ENCODE measurements at regions not wholly inside any gene's neighbourhood (a gene's known extent, or its start where the extent isn't known, plus 50 kb on each side); places are given as distances from the start of the nearest gene placed in this dataset.

DNA sequence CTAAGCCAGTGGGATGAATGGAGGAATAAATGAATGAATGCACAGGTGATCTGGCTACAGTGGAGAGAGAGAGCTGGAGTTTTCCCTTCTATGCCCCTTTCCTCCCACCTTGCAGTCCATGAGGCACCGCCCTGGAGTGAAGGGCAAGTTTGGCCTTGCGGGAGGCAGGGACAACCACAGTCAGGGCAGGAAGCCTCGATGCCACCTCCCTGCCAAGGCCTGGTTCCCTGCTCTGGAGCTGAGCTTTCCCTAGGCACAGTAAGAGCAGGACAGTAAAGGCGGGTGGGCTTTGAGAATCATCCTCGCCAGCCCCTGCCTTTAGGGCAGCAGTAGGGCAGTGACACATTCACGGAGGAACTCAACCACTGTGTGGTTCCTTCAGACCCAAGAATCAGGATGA, 72.6 kb downstream of the RBFOX3 start:
- no peak for DNase-seq

DNA sequence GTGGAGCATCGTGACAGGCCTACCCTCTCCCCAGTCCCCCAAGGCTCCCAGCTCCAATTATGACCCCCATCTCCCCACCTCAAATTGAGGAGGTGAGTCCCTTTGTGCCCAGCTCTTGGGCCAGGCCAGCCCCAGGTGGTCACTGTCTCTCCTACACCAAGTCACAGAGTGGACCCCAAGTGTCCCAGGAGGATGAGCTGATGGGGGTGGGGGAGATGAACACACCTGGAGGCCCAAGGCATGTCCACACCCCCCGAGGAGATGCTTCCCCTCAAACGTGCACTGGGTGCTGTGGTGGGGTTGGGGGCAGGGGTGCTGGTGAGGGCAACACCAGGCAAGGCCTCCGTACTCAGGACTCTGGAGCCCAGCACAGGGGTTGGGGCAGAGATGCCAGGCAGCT, 73.2 kb downstream of the RBFOX3 start:
- no peak for DNase-seq

DNA sequence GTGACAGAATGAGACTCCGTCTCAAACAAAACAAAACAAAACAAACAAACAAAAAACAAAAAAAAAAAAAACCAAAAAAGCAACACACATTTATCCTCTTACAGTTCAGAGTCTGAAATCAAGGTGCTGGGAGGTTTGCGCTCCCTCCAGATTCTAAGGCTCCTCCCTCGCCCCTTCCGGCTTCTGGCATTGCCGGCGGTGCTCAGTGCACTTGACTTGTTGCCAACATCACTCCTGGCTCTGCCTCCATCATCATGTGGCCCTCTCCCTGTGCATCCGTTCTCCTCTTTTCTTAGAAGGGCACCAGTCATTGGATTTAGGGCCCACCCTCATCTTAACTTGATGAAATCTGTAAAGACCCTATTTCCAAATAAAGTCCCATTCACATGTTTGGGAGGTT, 73.8 kb downstream of the RBFOX3 start:
- no peak for DNase-seq

DNA sequence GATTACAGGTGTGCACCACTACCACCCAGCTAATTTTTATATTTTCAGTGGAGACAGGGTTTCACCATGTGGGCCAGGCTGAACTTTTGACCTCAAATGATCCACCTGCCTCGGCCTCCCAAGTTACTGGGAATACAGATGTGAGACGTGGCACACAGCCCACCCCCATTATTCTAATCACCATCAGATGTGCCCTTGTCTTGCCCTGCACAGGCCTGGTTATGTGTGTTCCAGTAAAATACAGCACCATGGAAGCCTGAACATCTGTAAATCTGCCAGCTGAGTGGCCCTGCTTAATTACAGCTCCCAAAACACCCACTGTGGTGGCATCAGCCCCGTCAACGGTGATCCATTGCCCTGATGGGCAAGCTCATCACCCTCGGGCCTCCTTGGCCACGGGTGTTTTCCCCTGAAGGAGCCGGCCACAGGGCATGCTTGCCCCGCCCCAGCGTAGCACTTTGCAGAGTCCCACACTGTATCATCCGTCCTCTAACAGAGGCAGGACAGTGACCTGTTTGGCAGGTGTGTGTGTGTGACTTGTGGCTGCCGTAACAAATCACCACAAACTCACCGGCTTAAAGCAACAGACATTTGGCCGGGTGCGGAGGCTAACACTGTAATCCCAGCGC, 74.5 kb downstream of the RBFOX3 start:
- no peak for DNase-seq

DNA sequence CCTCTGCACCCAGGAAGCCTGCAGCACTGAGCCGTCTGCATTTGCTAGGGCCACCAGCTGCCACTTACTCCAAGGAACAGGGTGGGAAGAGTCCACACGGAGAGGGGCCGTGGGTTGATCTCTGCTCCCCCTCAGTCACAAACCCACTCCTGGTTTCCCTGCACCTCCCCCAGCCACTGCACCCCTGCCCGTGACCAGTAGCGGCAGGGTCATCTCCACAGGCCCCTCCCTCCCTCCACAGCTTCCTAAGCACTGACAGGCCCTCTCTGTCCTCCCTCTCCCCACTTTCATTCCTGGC, 75.2 kb downstream of the RBFOX3 start:
- DNase-seq = no peak

DNA sequence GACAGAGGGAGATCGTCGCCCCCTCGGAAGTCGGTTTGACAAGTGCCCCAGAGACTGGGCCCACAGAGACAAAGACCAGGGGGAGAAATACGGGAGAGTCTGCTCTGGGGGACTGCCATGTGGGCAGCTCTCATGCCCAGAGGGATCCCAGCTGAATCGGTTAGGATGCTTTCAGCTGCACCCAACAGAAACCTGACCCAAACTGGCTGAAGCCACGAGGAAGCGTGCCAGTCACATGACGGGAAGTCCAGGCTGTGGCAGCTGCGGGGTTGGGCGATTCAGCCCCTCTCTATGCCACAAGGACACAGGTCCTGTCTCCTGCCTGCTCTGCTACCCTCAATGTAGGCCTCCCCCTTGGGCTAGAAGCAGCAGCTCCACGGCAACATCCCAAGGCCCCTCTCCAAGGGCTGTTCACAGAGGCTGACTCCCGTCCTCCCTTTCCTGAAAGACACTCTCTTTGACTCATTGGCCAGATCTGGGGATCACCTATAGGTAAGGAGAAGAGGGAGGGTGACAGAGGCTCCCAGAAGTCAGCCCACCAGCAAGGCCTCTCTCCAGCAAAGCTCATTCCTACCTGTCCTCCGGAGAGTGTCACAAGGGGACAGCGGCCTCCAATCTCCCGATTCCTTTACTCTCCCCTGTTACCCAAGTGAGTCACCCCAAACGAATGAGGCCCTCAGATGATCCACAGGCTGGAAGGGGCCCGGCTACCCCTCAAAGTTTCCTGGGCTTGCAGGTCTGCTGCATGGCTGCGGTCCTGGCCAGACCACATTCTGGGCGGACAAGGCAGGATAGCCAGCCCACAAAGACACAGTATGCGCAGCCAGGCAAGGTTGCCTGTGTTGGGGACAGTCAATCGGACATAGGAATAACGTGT, 75.8 kb downstream of the RBFOX3 start:
- no peak for DNase-seq

DNA sequence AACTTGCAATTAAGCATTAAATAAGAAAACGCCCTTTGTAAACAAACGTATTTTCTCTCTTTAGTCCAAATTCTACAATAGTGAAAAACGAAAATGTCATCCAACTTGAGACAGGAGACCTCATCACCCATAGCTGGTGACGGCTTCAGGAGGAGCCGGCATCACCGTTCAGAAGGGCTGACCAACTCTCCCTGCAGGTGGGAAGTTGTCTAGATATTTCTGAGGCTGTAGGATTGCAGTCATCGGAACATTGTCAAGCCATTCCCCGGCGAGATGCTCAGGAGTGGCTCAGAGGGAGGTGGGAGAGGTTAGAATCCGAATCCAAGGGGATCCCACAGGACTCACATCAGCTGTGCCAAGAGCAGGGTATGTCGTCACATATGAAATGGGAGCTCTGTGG, 76.7 kb downstream of the RBFOX3 start:
- no peak for DNase-seq

DNA sequence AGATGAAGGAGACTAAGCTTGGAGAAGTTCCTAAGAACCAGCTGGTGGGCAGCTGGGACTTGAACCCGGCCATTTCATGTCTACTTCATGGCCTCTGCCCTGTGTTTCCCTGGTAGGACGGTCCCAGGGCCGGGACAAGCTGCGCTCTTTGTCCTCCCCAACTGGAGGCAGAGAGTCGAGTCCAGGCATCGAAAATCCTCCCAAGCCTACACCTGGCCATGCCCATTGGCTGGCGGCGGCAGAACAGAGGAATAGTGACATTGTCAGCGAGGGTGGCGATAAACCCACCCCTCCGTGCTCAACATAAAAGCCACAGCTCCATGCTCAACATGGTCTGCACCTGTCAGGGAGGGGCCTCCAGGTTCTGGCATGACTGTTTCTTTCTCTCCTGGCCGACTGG, 77.7 kb downstream of the RBFOX3 start:
- DNase-seq = no peak

DNA sequence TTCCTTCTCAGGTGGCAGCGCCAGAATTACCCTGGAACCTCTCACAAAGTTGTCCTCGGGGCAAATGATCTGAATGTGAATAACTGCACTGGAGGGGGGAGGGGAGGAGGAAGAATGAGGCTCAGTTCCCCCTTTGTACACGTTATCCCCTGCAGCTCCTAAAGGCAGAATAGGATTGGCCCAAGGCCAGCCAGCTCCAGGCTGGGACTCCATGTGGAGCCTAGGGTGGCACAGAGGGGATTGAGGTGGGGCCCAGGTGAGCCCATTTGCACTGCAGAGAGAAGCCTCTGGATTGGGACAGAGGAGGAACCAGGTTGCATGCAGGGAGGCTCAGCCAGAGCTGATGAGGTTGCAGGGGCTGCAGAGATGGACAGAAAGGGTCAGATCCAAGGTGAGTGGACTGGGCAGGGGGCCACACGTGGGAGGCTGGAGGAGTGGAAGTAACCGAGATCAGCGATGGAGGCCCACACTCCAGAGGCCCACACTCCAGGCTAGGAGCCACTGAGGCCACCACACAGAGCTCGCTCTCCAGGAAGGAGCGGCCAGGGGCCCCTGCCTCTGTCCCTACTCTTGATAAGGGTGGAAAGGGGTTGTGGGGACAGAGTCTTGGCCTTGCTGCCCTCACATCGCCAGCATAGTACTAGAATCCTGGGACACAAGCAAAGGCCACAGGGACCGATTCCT, 78.6 kb downstream of the RBFOX3 start:
- DNase-seq = no peak

DNA sequence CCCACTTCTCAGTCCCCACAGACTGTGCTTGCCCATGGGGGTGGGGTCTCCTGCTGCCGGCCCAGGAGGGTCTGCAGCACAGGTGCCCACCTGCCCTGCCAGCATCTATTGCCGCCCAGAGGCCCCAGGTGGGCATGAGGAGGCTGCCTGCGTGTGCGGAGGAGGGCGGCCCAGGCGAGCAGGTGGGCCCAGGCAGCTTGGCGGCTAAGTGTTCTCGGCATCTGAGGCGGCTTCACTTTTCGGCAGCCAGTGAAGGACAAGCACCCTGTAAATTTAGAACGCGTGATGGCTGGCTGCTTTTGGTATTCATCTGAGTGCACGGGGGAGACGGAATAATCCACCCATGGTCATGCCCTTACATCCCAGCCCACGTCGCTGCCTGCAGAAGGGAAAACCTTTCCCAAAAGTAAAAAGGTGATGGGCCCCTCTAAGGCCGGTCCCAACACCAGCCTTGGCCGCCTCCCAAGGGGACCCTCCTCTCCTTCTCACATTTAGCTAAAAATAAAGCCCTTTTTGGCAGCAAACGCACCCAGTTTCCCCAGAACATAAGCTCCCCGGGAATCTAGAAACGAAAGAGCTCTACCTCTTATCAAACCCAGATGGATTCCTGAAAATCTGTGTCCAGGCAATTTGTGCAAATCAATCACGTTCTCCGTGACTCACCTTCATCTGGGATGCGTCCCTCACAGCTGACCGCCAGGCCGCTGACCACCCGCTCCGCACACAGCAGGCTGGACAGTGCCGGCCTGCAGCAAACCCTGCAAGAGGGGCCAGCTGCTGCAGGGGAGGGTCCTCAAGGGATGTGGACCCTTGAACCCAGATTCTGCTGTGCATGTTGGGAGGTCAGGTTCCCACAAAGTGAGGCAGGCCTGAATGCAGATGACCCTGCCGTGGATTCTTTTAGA, 79.4 kb downstream of the RBFOX3 start:
- DNase-seq = no peak

DNA sequence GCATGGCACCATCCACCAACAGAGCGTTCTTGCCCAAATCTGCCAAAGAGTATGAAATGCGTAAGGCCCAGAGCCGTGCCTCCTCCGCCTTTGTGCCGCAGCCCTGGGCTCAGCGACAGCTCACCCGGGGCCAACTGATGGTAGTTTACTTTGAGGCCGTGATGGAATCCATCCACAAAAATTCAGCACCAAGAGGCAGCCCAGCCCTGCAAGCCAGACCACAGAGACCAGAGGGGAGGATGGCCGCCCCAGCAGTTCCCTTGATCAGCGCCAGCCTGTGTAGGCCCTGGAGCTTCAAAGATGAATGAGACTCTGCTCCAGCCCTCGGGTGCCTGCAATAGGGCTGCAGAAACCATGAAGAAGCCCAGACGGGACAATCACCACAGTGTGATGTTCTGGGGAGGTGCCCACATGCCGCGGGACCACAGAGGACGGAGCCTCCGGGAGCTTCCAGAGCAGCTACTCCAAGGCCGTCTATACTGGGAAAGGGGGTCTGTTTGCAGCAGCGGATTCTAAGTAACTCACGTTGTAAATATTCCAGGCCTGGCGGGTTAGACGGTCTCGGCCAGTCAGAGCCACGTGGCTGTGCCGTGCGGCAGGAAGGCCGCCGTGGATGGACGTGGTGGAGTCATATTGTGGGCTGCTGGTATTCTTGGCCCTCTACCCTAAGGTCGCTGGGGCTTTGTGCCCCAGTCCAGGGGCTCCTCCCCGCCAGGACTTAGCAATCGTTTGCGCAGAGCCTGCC, 80.3 kb downstream of the RBFOX3 start:
- no peak for DNase-seq

DNA sequence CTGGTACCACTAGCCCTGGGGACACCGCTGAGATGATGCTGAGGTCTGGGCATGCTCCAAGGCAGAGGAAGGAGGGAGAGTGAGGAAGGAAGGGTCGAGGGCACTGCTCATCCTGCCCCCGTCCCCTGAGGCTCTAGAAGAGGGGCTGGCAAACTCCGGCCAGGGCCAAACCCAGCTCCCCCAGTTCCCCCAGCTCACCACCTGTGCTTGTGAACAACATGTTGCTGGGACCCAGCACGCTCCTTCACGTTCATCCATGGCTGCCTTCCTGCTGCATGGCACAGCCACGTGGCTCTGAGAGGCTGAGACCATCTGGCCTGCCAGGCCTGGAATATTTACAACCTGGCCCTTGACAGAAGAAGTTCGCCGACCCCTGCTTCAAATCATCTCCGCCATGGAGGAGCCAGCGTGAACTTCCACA, 81.2 kb downstream of the RBFOX3 start:
- DNase-seq = no peak

DNA sequence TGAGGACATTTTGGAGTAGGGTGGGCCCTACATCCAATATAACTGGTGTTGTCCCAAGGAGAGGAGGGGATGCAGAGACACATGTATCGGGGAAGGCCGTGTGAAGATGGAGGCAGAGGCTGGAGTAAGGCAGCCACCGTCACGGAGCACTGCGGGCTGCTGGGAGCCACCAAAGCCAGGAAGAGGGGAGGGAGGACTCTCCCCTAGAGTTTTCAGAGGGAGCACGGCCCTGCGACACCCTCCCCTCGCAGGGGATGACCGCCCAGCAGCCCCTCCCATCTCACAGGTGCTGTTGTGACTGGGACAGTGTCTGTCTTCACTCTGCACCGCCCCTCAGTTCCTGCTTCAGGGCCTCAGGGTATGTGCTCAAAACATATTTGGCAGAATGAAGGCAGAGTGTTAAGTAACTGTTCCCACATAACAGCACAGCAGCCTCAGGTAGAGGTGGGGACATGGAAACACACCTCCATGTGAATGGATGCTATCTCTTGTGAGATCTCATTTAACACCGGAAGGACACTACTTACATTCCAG, 82.2 kb downstream of the RBFOX3 start:
- no peak for DNase-seq

DNA sequence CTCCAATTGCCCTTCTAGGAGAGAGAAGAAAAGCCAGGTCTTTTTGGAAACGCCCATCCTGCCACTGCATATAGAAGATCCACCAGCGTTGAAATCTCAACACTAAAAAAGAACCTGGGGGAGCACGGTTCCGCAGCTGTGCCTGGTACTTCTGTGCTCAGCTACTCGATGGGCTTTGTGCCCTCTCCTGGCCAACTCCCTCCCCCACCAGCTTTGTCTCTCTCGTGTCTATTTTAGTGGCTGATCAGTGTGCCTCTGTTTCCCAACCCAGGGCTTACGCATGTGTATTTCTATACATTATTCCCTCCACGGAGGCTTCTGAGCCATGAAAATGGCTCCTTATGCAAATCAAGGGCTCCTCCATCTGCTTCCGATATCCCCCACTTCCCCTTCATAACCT, 83.5 kb downstream of the RBFOX3 start:
- DNase-seq = no peak

DNA sequence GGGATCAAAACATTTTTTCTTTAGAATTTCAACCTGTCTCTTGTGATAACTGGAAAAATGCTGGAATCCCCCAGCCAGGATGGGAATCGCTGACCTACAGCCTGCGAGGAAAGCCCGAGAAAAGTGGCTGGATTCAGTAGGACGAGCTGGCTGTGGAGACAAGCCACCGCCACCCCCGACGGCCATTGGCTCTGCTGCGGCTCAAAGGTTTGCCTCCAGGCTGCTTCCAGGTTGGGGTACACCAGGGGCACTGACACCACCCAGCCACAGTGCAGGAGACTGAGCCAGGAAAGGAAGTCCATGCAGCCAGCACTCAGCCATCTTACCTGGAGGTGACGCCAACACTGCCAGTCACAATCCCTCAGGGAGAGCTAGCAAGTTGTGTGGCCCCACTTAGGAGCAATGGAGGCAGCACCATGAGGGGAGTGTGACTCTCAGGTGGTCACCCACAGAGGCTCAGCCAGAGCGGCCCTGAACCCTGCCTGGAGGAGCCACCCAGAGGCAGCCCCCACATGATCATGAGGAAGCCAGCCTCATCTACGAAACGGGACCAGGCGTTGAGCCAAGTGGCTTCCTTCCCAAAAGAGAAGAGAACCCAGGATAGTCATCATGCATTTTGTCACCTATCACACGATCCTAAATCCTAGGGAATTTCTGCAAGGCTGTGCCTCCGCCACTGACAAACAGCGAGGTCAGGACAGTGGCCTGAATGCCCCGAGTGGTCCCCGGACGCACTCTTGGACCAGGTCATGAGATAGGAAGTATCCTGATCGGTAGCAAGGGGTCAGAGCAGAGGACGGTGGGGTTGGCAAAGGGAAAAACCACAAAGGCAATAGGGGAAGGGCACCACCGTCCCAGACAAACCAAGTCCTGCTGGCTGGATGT, 84.8 kb downstream of the RBFOX3 start:
- no peak for DNase-seq

DNA sequence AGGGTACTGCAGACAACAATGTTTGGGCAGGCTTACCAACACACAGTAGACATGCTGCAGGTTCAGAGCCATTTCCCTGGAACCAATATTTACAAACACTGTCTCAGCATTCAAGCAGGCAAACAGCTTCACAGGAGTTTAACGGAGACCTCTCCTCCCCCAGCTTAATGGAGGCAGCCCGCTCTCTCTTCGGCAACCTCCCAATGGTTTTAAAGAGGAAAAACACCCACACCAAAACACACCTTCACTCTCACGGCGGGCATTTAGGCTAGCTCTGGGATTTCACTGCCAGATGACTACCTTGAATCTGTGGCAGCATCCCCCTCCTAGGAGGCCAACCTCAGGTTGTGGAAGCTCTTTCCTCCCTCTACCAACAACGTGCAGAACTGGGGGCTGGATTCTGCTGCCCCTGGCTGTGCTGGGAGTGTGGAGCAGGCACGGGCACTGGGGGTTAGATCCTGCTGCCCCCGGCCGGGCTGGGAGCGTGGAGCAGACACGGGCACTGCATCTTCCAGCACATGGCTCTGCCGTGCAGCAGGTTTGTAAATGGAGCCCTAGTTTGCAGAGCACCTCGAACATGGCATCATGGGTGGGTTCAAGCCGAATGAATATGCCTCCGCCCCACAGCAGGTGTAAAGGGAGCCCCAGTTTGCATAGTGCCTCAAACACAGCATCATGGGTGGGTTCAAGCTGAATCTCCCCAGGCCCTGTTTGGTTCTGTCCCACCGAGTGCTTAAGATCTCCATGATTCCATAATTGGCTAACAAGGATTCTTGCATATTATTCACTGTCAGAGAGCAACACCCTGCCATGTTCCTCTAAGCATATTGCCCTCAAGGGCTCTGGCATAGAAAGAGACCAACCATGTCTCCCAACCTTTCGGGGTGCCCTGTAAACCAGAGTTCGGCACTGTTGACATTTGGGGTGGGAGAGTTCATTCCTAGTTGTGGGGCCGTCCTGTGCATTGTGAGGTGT, 86.4 kb downstream of the RBFOX3 start:
- no peak for DNase-seq

DNA sequence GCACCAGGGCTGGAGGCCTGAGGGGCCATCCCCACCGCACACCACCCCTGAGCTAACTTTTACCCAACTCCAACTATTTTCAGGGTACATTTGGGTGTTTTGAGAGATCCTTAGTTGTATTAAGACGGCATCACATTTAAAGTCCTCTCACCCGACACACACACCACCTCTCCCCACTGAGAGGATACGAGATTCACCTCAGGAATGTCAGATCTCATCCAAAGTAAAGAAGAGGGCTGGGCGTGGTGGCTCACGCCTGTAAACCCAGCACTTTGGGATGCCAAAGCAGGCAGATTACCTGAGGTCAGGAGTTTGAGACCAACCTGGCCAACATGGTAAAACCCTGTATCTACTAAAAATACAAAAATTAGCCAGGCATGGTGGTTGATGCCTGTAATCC, 88.4 kb downstream of the RBFOX3 start:
- DNase-seq = no peak

DNA sequence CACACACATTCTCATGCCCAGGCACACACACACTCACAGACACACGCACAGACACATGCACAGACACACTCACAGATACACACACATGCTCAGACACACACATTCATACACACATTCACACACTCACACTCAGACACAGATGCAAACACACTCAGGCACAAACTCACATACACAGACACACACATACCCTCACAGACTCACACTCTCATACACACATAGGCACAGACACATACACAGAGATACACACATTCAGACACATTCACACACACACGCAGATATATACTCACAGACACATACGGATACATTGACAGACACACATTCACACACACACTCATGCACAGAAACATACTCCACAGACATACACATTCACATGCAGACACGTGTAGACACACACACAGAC, 89.6 kb downstream of the RBFOX3 start:
- no peak for DNase-seq
